ENCODE measurements at regions not wholly inside any gene's neighbourhood (a gene's known extent, or its start where the extent isn't known, plus 50 kb on each side); places are given as distances from the start of the nearest gene placed in this dataset.

DNA sequence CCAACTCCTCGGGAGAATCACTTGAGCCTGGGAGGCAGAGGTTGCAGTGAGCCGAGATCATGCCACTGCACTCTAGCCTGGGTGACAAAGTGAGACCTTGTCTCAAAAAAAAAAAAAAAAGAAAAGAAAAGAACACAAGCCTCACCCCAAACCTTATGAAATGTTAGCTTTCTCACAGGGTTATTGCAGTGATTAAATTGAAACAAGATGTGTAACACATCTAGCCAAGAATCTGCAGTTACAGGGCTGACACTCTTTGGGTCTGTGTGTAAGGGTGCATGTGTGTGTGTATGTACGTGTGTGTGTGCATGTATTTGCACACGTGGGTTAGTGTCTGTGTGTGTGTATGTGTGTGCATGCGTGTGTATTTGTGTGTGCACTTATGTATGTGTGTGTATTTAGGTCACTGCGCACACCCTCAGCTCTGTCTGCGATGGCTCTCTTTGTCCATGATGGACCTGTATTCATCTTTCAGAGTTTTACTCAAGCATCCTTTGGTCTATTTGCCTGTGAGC lies 336.3 kb downstream of the UQCRFS1 start:
- Histone ChIP-seq H3K36me3 (no peaks in the 10 kb centered on the region), H3K4me1 (ENCODE audit: insufficient read depth) (peaks cover 2% of the 10 kb centered on the region), H3K27me3 (no peaks in the 10 kb centered on the region), H3K9me3 (no peaks in the 10 kb centered on the region), H3K27ac (no peak overlapping the region), H3K4me3 (no peak overlapping the region)
- TF ChIP-seq, protein P1, sequence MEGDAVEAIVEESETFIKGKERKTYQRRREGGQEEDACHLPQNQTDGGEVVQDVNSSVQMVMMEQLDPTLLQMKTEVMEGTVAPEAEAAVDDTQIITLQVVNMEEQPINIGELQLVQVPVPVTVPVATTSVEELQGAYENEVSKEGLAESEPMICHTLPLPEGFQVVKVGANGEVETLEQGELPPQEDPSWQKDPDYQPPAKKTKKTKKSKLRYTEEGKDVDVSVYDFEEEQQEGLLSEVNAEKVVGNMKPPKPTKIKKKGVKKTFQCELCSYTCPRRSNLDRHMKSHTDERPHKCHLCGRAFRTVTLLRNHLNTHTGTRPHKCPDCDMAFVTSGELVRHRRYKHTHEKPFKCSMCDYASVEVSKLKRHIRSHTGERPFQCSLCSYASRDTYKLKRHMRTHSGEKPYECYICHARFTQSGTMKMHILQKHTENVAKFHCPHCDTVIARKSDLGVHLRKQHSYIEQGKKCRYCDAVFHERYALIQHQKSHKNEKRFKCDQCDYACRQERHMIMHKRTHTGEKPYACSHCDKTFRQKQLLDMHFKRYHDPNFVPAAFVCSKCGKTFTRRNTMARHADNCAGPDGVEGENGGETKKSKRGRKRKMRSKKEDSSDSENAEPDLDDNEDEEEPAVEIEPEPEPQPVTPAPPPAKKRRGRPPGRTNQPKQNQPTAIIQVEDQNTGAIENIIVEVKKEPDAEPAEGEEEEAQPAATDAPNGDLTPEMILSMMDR (IDR thresholded peaks at IDR 0.05), result no peak
- no peak for TF ChIP-seq POLR2A (IDR thresholded peaks at IDR 0.05)
- TF ChIP-seq EP300 (IDR thresholded peaks at IDR 0.05), result no peak
- DNase-seq, result no peak
- 77 to 85% (median 82%) methylated on average over 7 of the region's 7 CpGs for WGBS, 3 donors
- intact Hi-C loops (cut with DNase I), result loop anchor here in 2 of 4 donors (2.0 to 10.0 kb wide), 2 partner anchors 140 to 142 kb away; no protein-coding TSS in a partner anchor

DNA sequence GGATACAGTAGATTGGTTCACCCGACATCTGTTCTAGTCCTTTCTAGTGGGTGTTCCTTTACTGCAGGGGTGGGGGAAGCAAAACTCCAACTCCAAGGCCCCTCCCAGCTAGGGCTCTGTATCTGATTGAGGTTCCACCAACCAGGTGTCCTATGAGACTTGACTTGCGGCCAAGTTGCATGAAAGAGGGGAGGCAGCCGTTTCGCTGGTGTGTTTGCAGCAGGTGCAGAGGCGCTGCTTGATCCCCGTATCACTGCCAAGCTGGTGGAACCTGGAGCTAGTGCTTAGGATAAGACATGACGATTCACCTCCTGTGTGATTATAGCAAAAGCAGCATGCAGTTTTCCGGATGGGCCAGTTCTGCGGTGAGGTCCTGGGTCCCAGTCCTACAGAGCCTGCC lies 338.2 kb downstream of the UQCRFS1 start:
- no peak for DNase-seq
- 80 to 88% (median 86%) methylated on average over 9 of the region's 9 CpGs for WGBS, 3 donors
- no peak for TF ChIP-seq EP300 (IDR thresholded peaks at IDR 0.05)
- TF ChIP-seq, protein P1 (IDR thresholded peaks at IDR 0.05), result no peak
- no peak for TF ChIP-seq POLR2A (IDR thresholded peaks at IDR 0.05)
- intact Hi-C loops (cut with DNase I), result loop anchor here in 1 of 4 donors (10.0 kb wide), 1 partner anchor 140 kb away; no protein-coding TSS in a partner anchor
- H3K4me3 ChIP-seq, result no peak overlapping the region
- H3K4me1 ChIP-seq (ENCODE audit: insufficient read depth), result no peaks in the 10 kb centered on the region
- no peak overlapping the region for H3K27ac ChIP-seq
- no peaks in the 10 kb centered on the region for H3K9me3 ChIP-seq
- H3K36me3 ChIP-seq, result no peaks in the 10 kb centered on the region
- no peaks in the 10 kb centered on the region for H3K27me3 ChIP-seq

DNA sequence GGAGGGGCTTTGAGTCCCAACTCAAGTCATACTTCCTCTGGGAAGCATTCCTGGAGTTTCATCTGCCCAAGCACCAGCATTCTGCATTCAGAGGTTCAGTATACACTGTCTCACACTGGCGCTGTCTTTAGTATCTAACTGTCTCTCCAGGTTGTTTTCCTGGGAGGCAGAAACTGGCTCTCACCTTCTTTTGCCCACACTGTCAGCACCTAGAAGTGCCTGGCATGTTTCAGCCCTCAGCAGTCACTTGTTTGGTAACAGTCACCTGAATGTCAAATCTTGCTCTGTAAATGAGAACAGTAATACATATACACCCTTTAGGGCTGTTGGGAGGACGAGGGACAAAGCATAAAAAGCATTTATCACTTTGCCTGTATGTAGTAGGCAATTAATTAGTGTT lies 339.6 kb downstream of the UQCRFS1 start:
- DNase-seq, result no peak
- Histone ChIP-seq H3K9me3 (no peaks in the 10 kb centered on the region), H3K36me3 (no peaks in the 10 kb centered on the region), H3K4me1 (ENCODE audit: insufficient read depth) (no peaks in the 10 kb centered on the region), H3K27me3 (no peaks in the 10 kb centered on the region), H3K27ac (no peak overlapping the region), H3K4me3 (no peak overlapping the region)
- TF ChIP-seq EP300 (IDR thresholded peaks at IDR 0.05) (no peak), POLR2A (IDR thresholded peaks at IDR 0.05) (no peak)
- 44 to 54% (median 49%) methylated on average over 2 of the region's 2 CpGs for WGBS, 3 donors
- intact Hi-C loops (cut with DNase I), result loop anchor here in 1 of 4 donors (10.0 kb wide), 1 partner anchor 138 kb away; no protein-coding TSS in a partner anchor

DNA sequence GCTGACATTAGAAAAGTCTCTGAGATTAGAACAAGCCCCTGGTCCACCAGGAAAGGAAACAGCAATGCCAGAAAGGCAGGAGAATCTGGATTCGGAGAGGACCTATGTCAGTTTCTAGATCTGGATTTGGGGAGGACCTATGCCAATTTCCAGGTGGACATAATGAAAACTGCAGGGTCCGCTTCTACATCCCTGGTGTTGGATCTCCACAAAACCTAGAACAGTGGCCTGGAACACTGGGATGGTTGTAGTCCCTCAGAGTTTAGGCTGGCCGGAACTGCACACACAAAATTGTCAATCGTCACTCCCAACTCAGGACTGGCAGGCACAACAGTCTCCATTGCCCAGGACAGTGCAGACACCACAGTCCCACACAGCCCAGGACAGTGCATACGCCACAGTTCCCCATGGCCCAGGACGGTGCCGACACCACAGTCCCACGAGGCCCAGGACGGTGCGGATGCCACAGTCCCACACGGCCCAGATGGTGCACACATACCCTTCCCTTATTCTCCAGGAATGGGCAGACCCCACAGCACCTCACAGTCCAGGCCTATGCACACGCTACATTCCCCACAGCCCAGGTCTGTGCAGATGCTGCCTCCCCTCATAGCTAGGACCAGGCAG lies 341.7 kb downstream of the UQCRFS1 start:
- DNase-seq, result no peak
- intact Hi-C loops (cut with DNase I), result loop anchor here in 1 of 4 donors (10.0 kb wide), 1 partner anchor 136 kb away; no protein-coding TSS in a partner anchor
- Histone ChIP-seq H3K27ac (no peak overlapping the region), H3K9me3 (no peaks in the 10 kb centered on the region), H3K4me3 (no peak overlapping the region), H3K27me3 (no peaks in the 10 kb centered on the region), H3K36me3 (no peaks in the 10 kb centered on the region), H3K4me1 (ENCODE audit: insufficient read depth) (no peaks in the 10 kb centered on the region)
- TF ChIP-seq, protein P1 (IDR thresholded peaks at IDR 0.05), result no peak
- TF ChIP-seq EP300 (IDR thresholded peaks at IDR 0.05), result no peak
- TF ChIP-seq POLR2A (IDR thresholded peaks at IDR 0.05), result no peak
- 91 to 95% (median 94%) methylated on average over 12 of the region's 12 CpGs for WGBS, 3 donors

DNA sequence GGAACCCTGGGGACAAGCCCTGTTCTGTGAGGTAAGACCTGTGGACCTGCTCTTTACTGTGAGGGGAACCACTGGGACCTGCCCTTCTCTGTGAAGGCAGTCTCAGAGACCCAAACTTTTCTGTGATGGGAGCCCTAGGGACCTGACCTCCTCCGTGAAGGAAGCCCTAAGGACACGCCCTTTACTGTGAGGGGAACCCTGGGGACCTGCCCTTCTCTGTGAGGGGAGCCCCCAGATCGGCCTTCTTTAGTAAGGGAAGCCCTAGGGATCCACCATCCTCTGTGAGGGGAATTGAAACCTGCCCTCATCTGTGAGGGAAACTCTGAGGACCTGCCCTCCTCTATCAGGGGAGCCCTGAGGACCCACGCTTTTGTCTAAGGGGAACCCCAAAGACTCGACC lies 343.5 kb downstream of the UQCRFS1 start:
- no peak for TF ChIP-seq POLR2A (IDR thresholded peaks at IDR 0.05)
- TF ChIP-seq, protein P1 (IDR thresholded peaks at IDR 0.05), result no peak
- TF ChIP-seq EP300 (IDR thresholded peaks at IDR 0.05), result no peak
- DNase-seq, result no peak
- no peaks in the 10 kb centered on the region for H3K27me3 ChIP-seq
- no peaks in the 10 kb centered on the region for H3K4me1 ChIP-seq (ENCODE audit: insufficient read depth)
- H3K27ac ChIP-seq, result no peak overlapping the region
- 78 to 90% (median 78%) methylated on average over 3 to 5 of the region's 5 CpGs for WGBS, 3 donors
- no peaks in the 10 kb centered on the region for H3K36me3 ChIP-seq
- intact Hi-C loops (cut with DNase I), result no loop called here
- no peaks in the 10 kb centered on the region for H3K9me3 ChIP-seq
- no peak overlapping the region for H3K4me3 ChIP-seq
